DMS114 treated with DMSO at 0.1 percent for 48 hours (cell line): ENCODE measurements at regions not wholly inside any gene's neighbourhood (a gene's known extent, or its start where the extent isn't known, plus 50 kb on each side); places are given as distances from the start of the nearest gene placed in this dataset.

Experiments
- DNase-seq: peaks from one replicate; lab custom pipeline; 2025; ENCODE audit not compliant: unreplicated experiment; lab: John Stamatoyannopoulos, UW

- no peak for DNase-seq
Observed at GRCh38 chr9:29861803-29862202, 2288.5 kb upstream of the C9orf72 start.

GRCh38 chr9:29865764-29866313 is 2292.6 kb upstream of the C9orf72 start:
- DNase-seq: no peak

- no peak for DNase-seq
Observed at GRCh38 chr9:29866556-29866955, 2293.3 kb upstream of the C9orf72 start.

- DNase-seq: no peak
Observed at GRCh38 chr9:29873579-29873978, 2300.3 kb upstream of the C9orf72 start.

- DNase-seq: no peak
Observed at GRCh38 chr9:29875547-29875946, 2302.3 kb upstream of the C9orf72 start.

- DNase-seq: no peak
Observed at GRCh38 chr9:29882767-29883166, 2309.5 kb upstream of the C9orf72 start.

- DNase-seq: no peak
Observed at GRCh38 chr9:29906065-29906464, 2332.8 kb upstream of the C9orf72 start.

GRCh38 chr9:29928072-29928471 is 2354.8 kb upstream of the C9orf72 start:
- DNase-seq: no peak

GRCh38 chr9:29939559-29939958 is 2366.3 kb upstream of the C9orf72 start:
- DNase-seq: no peak

GRCh38 chr9:29945012-29945411 is 2371.7 kb upstream of the C9orf72 start:
- no peak for DNase-seq

- DNase-seq: no peak
Observed at GRCh38 chr9:29958469-29958868, 2385.2 kb upstream of the C9orf72 start.

GRCh38 chr9:29965834-29966233 is 2392.6 kb upstream of the C9orf72 start:
- no peak for DNase-seq

- DNase-seq: no peak
Observed at GRCh38 chr9:29966247-29966646, 2393.0 kb upstream of the C9orf72 start.

- no peak for DNase-seq
Observed at GRCh38 chr9:29968831-29969230, 2395.6 kb upstream of the C9orf72 start.

GRCh38 chr9:29969408-29969807 is 2396.1 kb upstream of the C9orf72 start:
- no peak for DNase-seq

GRCh38 chr9:29969856-29970647 is 2396.8 kb upstream of the C9orf72 start:
- no peak for DNase-seq

GRCh38 chr9:29974197-29974596 is 2400.9 kb upstream of the C9orf72 start:
- DNase-seq: no peak

GRCh38 chr9:29976981-29977380 is 2403.7 kb upstream of the C9orf72 start:
- DNase-seq: no peak

GRCh38 chr9:29981013-29981412 is 2403.4 kb upstream of the ACO1 start:
- no peak for DNase-seq

- DNase-seq: no peak
Observed at GRCh38 chr9:29999645-30000044, 2384.8 kb upstream of the ACO1 start.

GRCh38 chr9:30010691-30011090 is 2373.8 kb upstream of the ACO1 start:
- DNase-seq: no peak

- DNase-seq: no peak
Observed at GRCh38 chr9:30012622-30013021, 2371.8 kb upstream of the ACO1 start.

GRCh38 chr9:30015073-30015472 is 2369.4 kb upstream of the ACO1 start:
- DNase-seq: no peak
